SK-MEL-5 (cell line): ENCODE measurements at regions not wholly inside any gene's neighbourhood (a gene's known extent, or its start where the extent isn't known, plus 50 kb on each side); places are given as distances from the start of the nearest gene placed in this dataset.
"Not testable (repeated sequence)": the region's sequence is repeated elsewhere in the genome, so short reads cannot be mapped to it uniquely, and the experiment has no call there.

Experiments used
- DNase-seq: peaks from one replicate; pipeline ENCODE4 v3.0.0-alpha.2; 2016; ENCODE audit warnings: low read depth, low spot score
- in situ Hi-C: cut with HindIII; loops from 2 replicates; pipeline ENCODE4 v1.10.0; 2016; ENCODE audit warnings: low sequenced_read_pairs, high pct_unique_total_duplicates, low pct_unique_long_range_greater_than_20kb

DNA sequence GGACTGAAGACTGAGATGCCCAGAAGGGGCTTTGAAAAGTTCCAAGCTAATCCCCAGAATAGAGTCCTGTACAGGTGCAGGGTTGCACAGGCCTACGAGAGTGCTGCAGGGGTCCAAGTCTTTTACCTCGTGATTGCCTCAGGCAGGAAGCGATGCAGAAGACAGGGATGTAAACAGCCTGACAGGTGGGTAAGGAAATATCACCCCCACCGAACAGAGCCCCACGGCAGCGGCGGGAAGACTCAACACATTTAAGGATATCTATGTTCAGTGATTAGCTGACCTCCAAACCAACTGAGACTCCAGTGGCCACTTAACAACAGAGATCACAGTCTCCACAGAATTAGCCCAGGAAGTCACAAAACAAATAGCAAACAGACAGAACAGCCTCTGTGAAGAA lies 73.9 kb upstream of the VIPR2 start:
- in situ Hi-C loops = no loop called here
- no peak for DNase-seq

- DNase-seq = no peak
- in situ Hi-C loops = no loop called here
Observed at GRCh38 chr7:159218170-159218569, 73.5 kb upstream of the VIPR2 start.

DNA sequence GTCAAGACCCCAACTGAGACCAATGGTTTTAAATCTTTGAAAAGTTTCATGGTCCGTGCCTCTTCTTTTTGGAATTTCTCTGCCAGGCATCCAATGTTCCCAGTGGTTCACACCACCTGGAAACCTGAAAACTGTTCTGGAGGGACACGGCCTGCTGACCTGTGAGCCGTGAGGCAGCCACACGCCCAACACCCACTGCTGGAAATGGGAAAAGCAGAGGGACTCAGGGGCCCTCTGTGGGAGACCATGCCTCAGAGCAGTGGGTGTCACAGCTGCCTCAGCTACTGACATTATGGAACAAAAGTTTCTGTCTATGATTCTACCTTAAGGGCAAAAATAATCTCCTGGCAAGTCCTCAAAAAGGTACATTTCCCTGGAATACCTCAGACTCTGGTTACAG lies 70.4 kb upstream of the VIPR2 start:
- in situ Hi-C loops = no loop called here
- DNase-seq = no peak

GRCh38 chr7:159213253-159213652 lies 68.6 kb upstream of the VIPR2 start:
- no peak for DNase-seq
- in situ Hi-C loops = no loop called here

- no peak for DNase-seq
- in situ Hi-C loops = no loop called here
Observed at GRCh38 chr7:159212226-159212625, 67.6 kb upstream of the VIPR2 start.

- in situ Hi-C loops = no loop called here
- DNase-seq = no peak
Observed at GRCh38 chr7:159211540-159212182, 67.0 kb upstream of the VIPR2 start.

- in situ Hi-C loops = no loop called here
Observed at GRCh38 chr7:159210581-159211235, 66.0 kb upstream of the VIPR2 start.

GRCh38 chr7:159209429-159209828 lies 64.8 kb upstream of the VIPR2 start:
- no peak for DNase-seq
- in situ Hi-C loops = no loop called here

More at GRCh38 chr7:159210581-159211235, 66.0 kb upstream of the VIPR2 start:
- no peak for DNase-seq

DNA sequence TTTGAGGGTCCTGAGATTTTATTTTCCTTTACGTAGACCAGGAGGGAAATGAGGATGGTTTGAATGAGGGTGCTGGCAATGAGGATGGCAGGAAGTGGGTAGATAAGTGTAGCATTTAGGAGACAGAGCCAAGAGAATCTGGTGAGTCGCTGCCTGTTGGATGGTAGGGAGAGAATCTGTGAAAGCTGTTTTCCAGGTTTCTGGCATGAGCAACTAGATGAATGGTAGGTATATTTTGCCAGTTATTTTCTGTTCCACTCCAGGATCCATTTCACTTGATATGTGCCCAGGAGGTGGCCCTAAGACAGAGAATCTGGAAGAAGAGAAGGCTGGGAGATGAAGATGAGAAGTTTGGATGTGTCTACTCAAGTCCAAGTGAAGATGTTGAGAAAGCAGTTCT lies 63.3 kb upstream of the VIPR2 start:
- no peak for DNase-seq
- in situ Hi-C loops = no loop called here

DNA sequence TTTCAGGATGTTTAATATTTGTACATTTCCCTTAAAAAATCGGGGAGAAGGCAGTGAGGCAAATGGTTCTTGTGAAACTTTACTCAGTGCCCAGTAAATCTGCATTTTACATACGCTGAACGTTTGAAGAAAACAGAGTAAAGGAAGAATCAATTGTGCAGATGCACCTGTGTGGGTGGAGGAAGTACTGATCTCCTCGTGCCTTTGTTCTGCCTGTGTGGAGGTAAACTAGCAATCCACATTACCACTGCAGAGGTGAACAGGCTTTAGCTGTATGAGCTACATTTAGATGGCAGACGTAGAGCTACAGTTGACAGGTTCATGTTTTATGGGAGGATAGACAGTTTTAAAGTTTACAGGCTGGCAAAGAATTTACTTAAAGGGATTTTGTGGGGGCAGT lies 62.7 kb upstream of the VIPR2 start:
- DNase-seq = no peak
- in situ Hi-C loops = no loop called here

DNA sequence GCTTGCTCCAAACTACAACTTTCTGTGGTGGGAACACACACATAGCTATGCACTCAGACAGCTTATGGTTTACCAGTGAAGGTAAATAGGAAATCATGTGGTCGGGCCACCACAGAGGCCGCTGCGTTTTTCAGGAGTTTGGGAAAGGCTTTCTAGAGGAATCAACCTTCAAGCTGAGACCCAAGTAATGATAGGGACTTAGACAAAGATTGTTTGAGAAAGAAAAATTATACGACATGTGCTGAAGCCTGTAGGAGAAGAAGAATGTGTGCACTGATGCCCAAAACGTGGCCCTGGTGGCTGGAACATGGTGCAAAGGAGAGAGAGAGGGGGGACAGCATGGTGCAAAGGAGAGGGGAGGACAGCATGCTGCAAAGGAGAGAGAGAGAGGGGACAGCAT lies 61.2 kb upstream of the VIPR2 start:
- no peak for DNase-seq
- in situ Hi-C loops = no loop called here

DNA sequence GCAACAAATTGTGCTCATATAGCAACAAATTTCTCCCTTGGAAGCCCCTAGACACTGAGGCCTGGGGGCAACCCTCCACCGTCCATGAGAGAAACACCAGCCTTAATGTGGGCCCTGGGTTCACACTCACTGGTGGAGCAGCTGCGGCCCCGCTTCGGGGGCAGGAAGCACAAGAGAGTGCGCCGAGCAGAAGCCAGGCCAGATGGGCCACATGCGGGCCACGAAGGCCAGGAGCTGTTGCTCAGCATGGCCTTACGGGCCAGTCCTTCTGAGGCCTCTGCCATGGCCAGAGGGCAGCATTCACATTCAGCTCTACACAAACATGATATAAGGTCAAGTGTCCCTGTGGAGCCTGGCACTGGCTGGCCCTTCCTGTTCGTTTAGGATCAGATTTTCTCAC lies 60.0 kb upstream of the VIPR2 start:
- in situ Hi-C loops = no loop called here

GRCh38 chr7:159203253-159203652 lies 58.6 kb upstream of the VIPR2 start:
- in situ Hi-C loops, DNase-seq: not testable (repeated sequence)

More for the DNA sequence above, 60.0 kb upstream of the VIPR2 start:
- no peak for DNase-seq

- in situ Hi-C loops = no loop called here
- DNase-seq = no peak
Observed at GRCh38 chr7:159201722-159202330, 57.2 kb upstream of the VIPR2 start.

GRCh38 chr7:159200421-159200820 lies 55.8 kb upstream of the VIPR2 start:
- in situ Hi-C loops = no loop called here
- no peak for DNase-seq

DNA sequence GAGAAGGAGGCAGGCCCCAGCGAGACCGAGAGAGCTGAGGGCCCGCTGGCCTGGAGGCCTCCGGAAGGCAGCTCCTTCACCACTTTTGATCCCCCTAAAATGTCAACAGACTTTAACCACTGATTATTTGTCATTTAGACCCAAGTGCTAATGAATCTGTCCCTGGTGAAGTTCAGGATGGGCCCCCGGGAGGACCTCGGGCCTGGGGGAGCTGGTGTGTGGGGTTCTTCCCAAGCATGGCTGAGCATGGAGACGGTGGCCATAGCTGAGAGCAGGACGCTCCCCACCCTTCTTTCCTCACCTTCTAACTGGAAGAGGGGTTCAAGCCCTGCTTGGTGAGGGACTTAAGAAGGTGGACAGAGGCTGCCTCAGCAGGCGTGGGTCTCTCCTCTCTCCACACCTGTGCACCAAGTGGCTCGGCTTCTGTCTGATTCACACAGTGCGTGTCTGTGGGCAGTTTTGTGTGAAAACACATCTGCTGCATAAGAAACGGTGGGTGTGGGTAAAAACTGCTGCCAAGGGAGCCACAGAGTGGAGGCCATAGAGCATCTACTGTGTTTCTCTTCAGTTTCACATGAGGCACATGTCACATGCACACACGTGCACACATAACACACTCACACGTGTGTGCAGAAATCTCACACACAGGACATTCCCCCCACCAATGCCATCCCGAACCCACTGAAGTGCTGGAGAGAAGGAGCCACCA lies 53.5 kb upstream of the VIPR2 start:
- DNase-seq = no peak
- in situ Hi-C loops = no loop called here

GRCh38 chr7:159197066-159197975 lies 52.7 kb upstream of the VIPR2 start:
- no peak for DNase-seq

DNA sequence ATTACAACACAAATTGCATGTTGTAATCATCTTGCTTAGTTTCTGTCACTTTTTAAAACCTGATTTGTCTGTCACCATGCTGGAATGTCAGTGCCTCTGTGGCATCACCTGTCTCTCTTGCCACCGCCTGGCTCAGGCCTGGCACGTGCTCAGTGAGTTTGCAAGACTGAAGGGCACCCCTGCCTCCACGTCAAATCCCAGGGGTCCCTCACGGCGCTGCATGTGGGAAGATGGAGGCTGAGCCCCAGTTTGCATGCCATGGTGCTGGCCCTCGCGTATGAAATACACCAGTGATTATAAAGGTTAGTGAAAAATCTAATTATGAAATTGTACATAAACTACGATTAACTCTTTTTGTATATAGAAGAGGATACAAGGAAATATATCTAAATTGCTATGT lies 51.9 kb upstream of the VIPR2 start:
- in situ Hi-C loops = no loop called here
- no peak for DNase-seq

More at GRCh38 chr7:159197066-159197975, 52.7 kb upstream of the VIPR2 start:
- in situ Hi-C loops = no loop called here
